Mucosa of rectum (tissue), 2 donors: ENCODE measurements at regions not wholly inside any gene's neighbourhood (a gene's known extent, or its start where the extent isn't known, plus 50 kb on each side); places are given as distances from the start of the nearest gene placed in this dataset.

ENCODE experiments used
- H3K27ac ChIP-seq, 2 donors: one replicate each; pipeline ENCODE4 v1.7.0; 2013; ENCODE audit warnings: inconsistent platforms in 2 of 2, low read depth in 2 of 2, low read length in 2 of 2
- H3K27me3 ChIP-seq, 2 donors: one replicate each; pipeline ENCODE4 v1.7.0; 2013; ENCODE audit warnings: low read length in 2 of 2; ENCODE audit not compliant: control insufficient read depth in 2 of 2, insufficient read depth in 2 of 2
- H3K36me3 ChIP-seq, 2 donors: one replicate each; pipeline ENCODE4 v1.7.0; 2013; ENCODE audit warnings: low read length in 2 of 2; ENCODE audit not compliant: control insufficient read depth in 2 of 2, insufficient read depth in 2 of 2
- H3K4me1 ChIP-seq, 2 donors: one replicate each; pipeline ENCODE4 v1.7.0; 2013; ENCODE audit warnings: low read length in 2 of 2, mild to moderate bottlenecking in 1 of 2; ENCODE audit not compliant: control insufficient read depth in 2 of 2, insufficient read depth in 2 of 2
- H3K4me3 ChIP-seq, 2 donors: one replicate each; pipeline ENCODE4 v1.7.0; 2013; ENCODE audit warnings: low read length in 2 of 2
- H3K9ac ChIP-seq, 2 donors: one replicate each; pipeline ENCODE4 v1.7.0; 2013; ENCODE audit warnings: low read length in 2 of 2, low read depth in 1 of 2, mild to moderate bottlenecking in 1 of 2
- H3K9me3 ChIP-seq, 2 donors: one replicate each; pipeline ENCODE4 v1.7.0; 2013; ENCODE audit warnings: low read length in 2 of 2; ENCODE audit not compliant: control insufficient read depth in 2 of 2
- donor health status: healthy.
- donor health status: Normal muscosa, but diverticular disease.

DNA sequence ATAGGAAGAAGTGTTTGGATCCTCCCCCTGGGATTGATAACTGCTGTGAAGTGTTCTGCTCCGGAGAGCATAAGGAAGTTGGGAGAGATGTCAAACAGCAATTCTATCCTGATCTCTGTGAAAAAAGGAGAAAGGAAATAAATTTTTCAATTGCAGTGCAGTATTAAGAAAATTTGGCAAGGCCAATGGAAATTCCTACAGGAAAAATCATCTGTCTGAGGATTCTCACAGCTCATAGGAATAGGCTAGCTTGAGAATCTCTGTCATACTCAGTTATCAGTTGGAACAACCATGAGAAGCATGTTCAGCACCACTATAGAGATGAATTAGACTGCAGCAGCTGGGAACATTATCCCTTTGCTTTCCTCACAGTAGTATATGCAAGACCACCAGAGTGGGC lies 1238.9 kb upstream of the MIR17HG start:
- Histone ChIP-seq H3K9me3 (no peaks in the 10 kb centered on the region), H3K4me1 (no peaks in the 10 kb centered on the region), H3K36me3 (no peaks in the 10 kb centered on the region), H3K9ac (no peak overlapping the region), H3K4me3 (no peak overlapping the region), H3K27me3 (no peaks in the 10 kb centered on the region), H3K27ac (no peak overlapping the region)

- Histone ChIP-seq H3K36me3 (no peaks in the 10 kb centered on the region), H3K9ac (no peak overlapping the region), H3K27ac (no peak overlapping the region), H3K4me1 (no peaks in the 10 kb centered on the region), H3K9me3 (no peaks in the 10 kb centered on the region), H3K27me3 (no peaks in the 10 kb centered on the region), H3K4me3 (no peak overlapping the region)
Observed at GRCh38 chr13:90116121-90116520, 1231.4 kb upstream of the MIR17HG start.

- no peak overlapping the region for H3K9ac ChIP-seq
- H3K9me3 ChIP-seq = no peaks in the 10 kb centered on the region
- no peaks in the 10 kb centered on the region for H3K36me3 ChIP-seq
- H3K4me1 ChIP-seq = no peaks in the 10 kb centered on the region
- no peaks in the 10 kb centered on the region for H3K27me3 ChIP-seq
- H3K27ac ChIP-seq = no peak overlapping the region
- H3K4me3 ChIP-seq = no peak overlapping the region
Observed at GRCh38 chr13:90118467-90119071, 1228.9 kb upstream of the MIR17HG start.

DNA sequence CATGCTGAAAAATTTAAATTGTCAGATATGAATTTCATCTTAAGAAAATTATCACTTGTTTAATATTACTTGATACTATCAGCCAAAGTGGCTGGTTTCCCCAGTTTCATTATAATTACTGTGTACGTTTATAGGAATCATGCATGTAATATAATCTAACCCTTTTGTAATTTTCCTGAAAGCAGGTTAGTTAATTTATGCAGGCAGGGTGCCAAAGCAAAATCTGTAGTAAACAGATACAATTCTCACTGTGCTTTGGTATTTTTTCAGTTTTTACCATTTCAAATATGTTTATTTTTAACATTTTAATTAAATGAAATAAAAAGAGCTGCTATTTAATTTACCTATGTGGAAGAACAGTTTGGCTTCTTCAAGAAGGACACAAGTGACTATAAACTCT lies 1227.5 kb upstream of the MIR17HG start:
- H3K4me1 ChIP-seq = no peaks in the 10 kb centered on the region
- no peaks in the 10 kb centered on the region for H3K27me3 ChIP-seq
- no peak overlapping the region for H3K9ac ChIP-seq
- no peak overlapping the region for H3K27ac ChIP-seq
- H3K36me3 ChIP-seq = no peaks in the 10 kb centered on the region
- H3K4me3 ChIP-seq = no peak overlapping the region
- no peaks in the 10 kb centered on the region for H3K9me3 ChIP-seq

DNA sequence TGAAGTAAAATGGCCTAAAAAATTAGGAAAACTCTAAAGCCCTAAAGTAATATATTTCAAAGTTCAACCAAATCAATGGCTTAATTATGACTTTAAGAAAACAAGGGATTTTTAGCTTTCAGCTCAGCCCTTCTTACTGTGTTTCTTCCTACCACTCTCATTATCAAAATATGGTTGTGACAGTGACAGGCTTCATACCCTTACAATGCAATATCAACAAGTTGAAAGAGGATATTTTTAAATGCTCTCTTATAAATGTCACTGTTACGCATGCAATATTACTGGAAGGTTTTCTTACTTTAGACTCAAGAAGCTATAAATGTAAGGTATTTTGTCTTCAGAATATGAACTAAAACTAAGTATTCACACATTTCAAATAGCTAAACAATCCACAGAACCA lies 1225.7 kb upstream of the MIR17HG start:
- no peak overlapping the region for H3K9ac ChIP-seq
- no peaks in the 10 kb centered on the region for H3K9me3 ChIP-seq
- H3K27me3 ChIP-seq = no peaks in the 10 kb centered on the region
- H3K27ac ChIP-seq = no peak overlapping the region
- H3K4me3 ChIP-seq = no peak overlapping the region
- H3K4me1 ChIP-seq = no peaks in the 10 kb centered on the region
- H3K36me3 ChIP-seq = no peaks in the 10 kb centered on the region

DNA sequence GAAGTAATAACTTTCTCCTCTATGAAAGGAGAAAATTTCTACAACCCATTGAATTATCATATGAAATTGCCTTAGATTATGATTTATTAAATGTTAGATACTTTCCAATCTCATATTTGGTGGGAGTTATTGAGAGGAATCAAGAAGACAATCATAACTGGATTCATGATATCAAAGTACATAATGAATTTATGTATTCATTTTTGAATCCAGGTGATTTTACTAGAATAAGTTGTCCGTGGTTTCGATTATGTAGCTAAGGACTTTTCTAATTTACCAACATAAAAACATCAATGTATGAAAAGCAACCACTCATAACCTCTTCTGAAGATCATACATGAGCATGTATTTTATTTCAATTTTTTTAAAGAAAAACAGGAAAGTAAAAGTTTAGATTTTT lies 1225.0 kb upstream of the MIR17HG start:
- no peak overlapping the region for H3K27ac ChIP-seq
- H3K9me3 ChIP-seq = no peaks in the 10 kb centered on the region
- H3K4me1 ChIP-seq = no peaks in the 10 kb centered on the region
- no peak overlapping the region for H3K4me3 ChIP-seq
- no peak overlapping the region for H3K9ac ChIP-seq
- H3K27me3 ChIP-seq = no peaks in the 10 kb centered on the region
- H3K36me3 ChIP-seq = no peaks in the 10 kb centered on the region

- Histone ChIP-seq H3K27ac (no peak overlapping the region), H3K36me3 (no peaks in the 10 kb centered on the region), H3K27me3 (no peaks in the 10 kb centered on the region), H3K4me1 (no peaks in the 10 kb centered on the region), H3K4me3 (no peak overlapping the region), H3K9me3 (no peaks in the 10 kb centered on the region), H3K9ac (no peak overlapping the region)
Observed at GRCh38 chr13:90135558-90135957, 1211.9 kb upstream of the MIR17HG start.

- H3K27ac ChIP-seq = no peak overlapping the region
- H3K4me1 ChIP-seq = no peaks in the 10 kb centered on the region
- H3K9me3 ChIP-seq = no peaks in the 10 kb centered on the region
- no peak overlapping the region for H3K4me3 ChIP-seq
- no peaks in the 10 kb centered on the region for H3K36me3 ChIP-seq
- no peaks in the 10 kb centered on the region for H3K27me3 ChIP-seq
- H3K9ac ChIP-seq = no peak overlapping the region
Observed at GRCh38 chr13:90142251-90142650, 1205.2 kb upstream of the MIR17HG start.

GRCh38 chr13:90154311-90154960 lies 1193.1 kb upstream of the MIR17HG start:
- H3K4me1 ChIP-seq = no peaks in the 10 kb centered on the region
- H3K4me3 ChIP-seq = no peak overlapping the region
- H3K27ac ChIP-seq = no peak overlapping the region
- H3K36me3 ChIP-seq = no peaks in the 10 kb centered on the region
- H3K27me3 ChIP-seq = no peaks in the 10 kb centered on the region
- no peak overlapping the region for H3K9ac ChIP-seq
- H3K9me3 ChIP-seq = no peaks in the 10 kb centered on the region

- Histone ChIP-seq H3K9me3 (no peaks in the 10 kb centered on the region), H3K4me3 (no peak overlapping the region), H3K27ac (no peak overlapping the region), H3K27me3 (no peaks in the 10 kb centered on the region), H3K36me3 (no peaks in the 10 kb centered on the region), H3K4me1 (no peaks in the 10 kb centered on the region), H3K9ac (no peak overlapping the region)
Observed at GRCh38 chr13:90156390-90156789, 1191.1 kb upstream of the MIR17HG start.
